HEK293T (cell line): ENCODE measurements at regions not wholly inside any gene's neighbourhood (a gene's known extent, or its start where the extent isn't known, plus 50 kb on each side); places are given as distances from the start of the nearest gene placed in this dataset.

Experiments
- CTCF ChIA-PET: fragments of 350-600 bp; formaldehyde crosslinking; extraction: SDS; loops from one replicate; lab custom pipeline; 2021; ENCODE audit warnings: antibody characterized with exemption, inconsistent platforms; lab: Yijun Ruan, JAX
- POLR2A ChIA-PET: fragments of 350-600 bp; formaldehyde crosslinking; extraction: SDS; loops from one replicate; lab custom pipeline; 2020; ENCODE audit warnings: antibody characterized with exemption, inconsistent platforms; lab: Yijun Ruan, JAX
- DNase-seq: peaks from one replicate; pipeline ENCODE4 v3.0.0; 2012; ENCODE audit warnings: mixed read lengths; ENCODE audit errors: extremely low spot score
- ARNT ChIP-seq: fragments of 450-650 bp; IDR thresholded peaks from 2 replicates; pipeline ENCODE4 v1.6.1; 2017; ENCODE audit warnings: mild to moderate bottlenecking
- BHLHE40 ChIP-seq: fragments of 450-650 bp; IDR thresholded peaks from 2 replicates; pipeline ENCODE4 v1.6.1; 2016; ENCODE audit warnings: mild to moderate bottlenecking, moderate library complexity, borderline replicate concordance
- CTBP1 ChIP-seq: fragments of 450-650 bp; IDR thresholded peaks from 2 replicates; pipeline ENCODE4 v1.6.1; 2016; ENCODE audit warnings: borderline replicate concordance
- ELF4 ChIP-seq: fragments of 450-650 bp; IDR thresholded peaks from 2 replicates; pipeline ENCODE4 v1.6.1; 2017; ENCODE audit warnings: antibody characterized with exemption
- FOXA1 ChIP-seq: fragments of 450-650 bp; IDR thresholded peaks from 2 replicates; pipeline ENCODE4 v1.6.1; 2016; ENCODE audit warnings: mild to moderate bottlenecking
- FOXK2 ChIP-seq: fragments of 450-650 bp; IDR thresholded peaks from 2 replicates; pipeline ENCODE4 v1.6.1; 2016; ENCODE audit warnings: mild to moderate bottlenecking
- FOXM1 ChIP-seq: fragments of 450-650 bp; IDR thresholded peaks from 2 replicates; pipeline ENCODE4 v1.6.1; 2017; ENCODE audit warnings: mild to moderate bottlenecking, borderline replicate concordance
- HDGF ChIP-seq: fragments of 450-650 bp; IDR thresholded peaks from 2 replicates; pipeline ENCODE4 v1.6.1; 2017; ENCODE audit warnings: antibody characterized with exemption, borderline replicate concordance
- L3MBTL2 ChIP-seq: fragments of 450-650 bp; conservative IDR thresholded peaks from 2 replicates; pipeline ENCODE4 v1.6.1; 2016; ENCODE audit warnings: mild to moderate bottlenecking
- LEF1 ChIP-seq: fragments of 450-650 bp; IDR thresholded peaks from 2 replicates; pipeline ENCODE4 v1.6.1; 2017; ENCODE audit warnings: mild to moderate bottlenecking, borderline replicate concordance
- NFRKB ChIP-seq: fragments of 450-650 bp; IDR thresholded peaks from 2 replicates; pipeline ENCODE4 v1.6.1; 2016; ENCODE audit warnings: mild to moderate bottlenecking, moderate library complexity
- PKNOX1 ChIP-seq: fragments of 450-650 bp; IDR thresholded peaks from 2 replicates; pipeline ENCODE4 v1.6.1; 2016
- SP1 ChIP-seq: fragments of 450-650 bp; IDR thresholded peaks from 2 replicates; pipeline ENCODE4 v1.6.1; 2017
- SUZ12 ChIP-seq: fragments of 450-650 bp; IDR thresholded peaks from 2 replicates; pipeline ENCODE4 v1.6.1; 2016; ENCODE audit warnings: mild to moderate bottlenecking
- TARDBP ChIP-seq: fragments of 450-650 bp; IDR thresholded peaks from 2 replicates; pipeline ENCODE4 v1.6.1; 2016
- ZNF384 ChIP-seq: fragments of 450-650 bp; IDR thresholded peaks from 2 replicates; pipeline ENCODE4 v1.6.1; 2016

GRCh38 chr3:135844386-135844785, 121.1 kb upstream of the PPP2R3A start:
- ChIA-PET CTCF (no interaction called here), POLR2A (no interaction called here)
- DNase-seq = no peak
- TF ChIP-seq ZNF384 (no peak), ELF4 (no peak), ARNT (no peak), LEF1 (no peak), SUZ12 (no peak), BHLHE40 (no peak), FOXK2 (no peak), SP1 (no peak), L3MBTL2 (no peak), TARDBP (no peak), FOXA1 (no peak), FOXM1 (no peak), NFRKB (no peak), PKNOX1 (no peak)

GRCh38 chr3:135848051-135848450, 117.5 kb upstream of the PPP2R3A start:
- no peak for DNase-seq
- TF ChIP-seq ARNT = no peak
- ChIA-PET POLR2A (no interaction called here), CTCF (no interaction called here)

GRCh38 chr3:135849827-135850226, 115.7 kb upstream of the PPP2R3A start:
- ChIA-PET CTCF (no interaction called here), POLR2A (no interaction called here)

GRCh38 chr3:135851201-135852081, 114.1 kb upstream of the PPP2R3A start:
- CTCF ChIA-PET = no interaction called here
- no peak for TF ChIP-seq FOXK2
- no peak for TF ChIP-seq L3MBTL2
- no peak for DNase-seq
- POLR2A ChIA-PET = no interaction called here

More at GRCh38 chr3:135849827-135850226, 115.7 kb upstream of the PPP2R3A start:
- TF ChIP-seq HDGF (no peak), FOXM1 (no peak), ELF4 (no peak), ARNT (no peak), CTBP1 (no peak), NFRKB (no peak), TARDBP (no peak), SP1 (no peak), FOXK2 (no peak), ZNF384 (no peak), LEF1 (no peak), SUZ12 (no peak), BHLHE40 (no peak), FOXA1 (no peak), PKNOX1 (no peak)
- DNase-seq = no peak

GRCh38 chr3:135853981-135854380, 111.5 kb upstream of the PPP2R3A start:
- CTCF ChIA-PET = interaction anchor here (0.6 kb wide), 1 partner anchor 27 kb away, joined by 4 read pairs; no protein-coding TSS in a partner anchor
- no peak for DNase-seq
- no peak for TF ChIP-seq TARDBP
- no peak for TF ChIP-seq HDGF
- no peak for TF ChIP-seq LEF1
- no peak for TF ChIP-seq BHLHE40
- no peak for TF ChIP-seq ZNF384
- TF ChIP-seq ARNT = no peak
- no peak for TF ChIP-seq NFRKB
- TF ChIP-seq L3MBTL2 = no peak
- TF ChIP-seq SP1 = no peak
- no peak for TF ChIP-seq SUZ12
- no peak for TF ChIP-seq FOXA1
- TF ChIP-seq CTBP1 = no peak
- no peak for TF ChIP-seq FOXK2
- TF ChIP-seq PKNOX1 = no peak
- no peak for TF ChIP-seq ELF4
- no peak for TF ChIP-seq FOXM1
- POLR2A ChIA-PET = no interaction called here

GRCh38 chr3:135860761-135861160, 104.8 kb upstream of the PPP2R3A start:
- CTCF ChIA-PET = no interaction called here
- POLR2A ChIA-PET = no interaction called here
- no peak for DNase-seq
- TF ChIP-seq L3MBTL2 (no peak), SP1 (no peak), BHLHE40 (no peak), NFRKB (no peak), HDGF (no peak), ZNF384 (no peak), PKNOX1 (no peak), LEF1 (no peak), SUZ12 (no peak), FOXK2 (no peak), FOXA1 (no peak), ARNT (no peak), FOXM1 (no peak), ELF4 (no peak), TARDBP (no peak), CTBP1 (no peak)
